GM18867 (cell line): ENCODE measurements at regions not wholly inside any gene's neighbourhood (a gene's known extent, or its start where the extent isn't known, plus 50 kb on each side); places are given as distances from the start of the nearest gene placed in this dataset.
A peak's percentile ranks its signal among the peaks of the same experiment; 100 is the strongest.

Source experiments
- ATAC-seq: cut with Tn5 transposase; IDR thresholded peaks from one replicate; pipeline ENCODE4 v1.9.1; 2021; ENCODE audit warnings: mild to moderate bottlenecking, moderate library complexity; ENCODE audit not compliant: unreplicated experiment

DNA sequence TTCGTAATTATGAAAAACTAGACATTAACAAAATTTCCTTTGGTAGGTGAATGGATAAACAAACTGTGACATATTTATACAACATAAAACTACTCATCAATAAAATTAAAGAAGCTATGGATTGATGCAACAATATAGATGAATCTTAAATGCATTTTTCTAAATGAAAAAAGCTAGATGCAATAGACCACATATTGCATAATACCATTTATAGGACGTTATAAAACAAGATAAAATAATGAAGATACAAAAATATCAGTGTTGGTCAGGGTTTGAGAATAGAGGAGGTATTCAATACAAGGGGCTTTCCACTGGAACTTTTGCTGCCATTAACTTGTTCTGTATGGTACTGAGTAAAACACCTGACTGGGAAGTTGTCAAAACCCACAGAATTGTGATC is 314.4 kb downstream of the GRB14 start:
- ATAC-seq, result no peak

DNA sequence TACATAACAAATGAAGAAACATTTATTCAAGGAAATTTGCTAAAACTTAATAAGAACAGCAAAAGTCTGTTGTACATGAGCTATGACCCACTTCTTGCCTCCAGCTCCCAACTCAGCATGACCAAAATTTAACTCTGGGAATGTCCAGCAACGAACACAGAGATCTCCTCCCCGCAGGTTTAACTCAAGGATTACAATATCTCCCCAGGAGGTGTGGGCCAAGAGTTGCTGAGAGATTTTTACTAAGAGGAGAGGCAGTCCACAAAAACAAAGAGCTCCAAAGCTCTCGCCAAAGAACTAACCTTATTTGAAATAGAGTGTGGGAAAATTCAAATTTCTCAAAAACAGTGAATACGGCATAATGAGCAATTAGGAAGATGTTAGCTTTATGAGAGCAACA is 318.5 kb downstream of the GRB14 start:
- ATAC-seq, result no peak

DNA sequence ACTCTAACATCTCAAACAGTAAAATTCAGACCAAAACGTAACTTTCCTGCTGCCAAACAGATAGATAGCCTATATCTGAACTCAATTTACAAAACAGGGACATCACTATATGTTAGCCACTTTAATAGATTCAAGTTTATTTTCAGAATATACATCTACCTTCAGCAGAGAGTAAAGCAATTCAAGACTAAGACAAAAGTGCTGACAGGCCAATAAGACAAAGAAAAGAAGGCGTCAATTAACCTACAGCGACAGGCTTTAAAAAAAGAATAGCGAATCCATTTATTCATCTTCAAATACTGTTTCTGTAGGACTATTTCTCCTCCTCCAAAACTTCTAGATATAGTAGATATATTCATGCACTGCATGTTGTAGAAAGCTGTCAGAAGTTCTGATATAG is 333.0 kb downstream of the GRB14 start:
- ATAC-seq, result no peak

DNA sequence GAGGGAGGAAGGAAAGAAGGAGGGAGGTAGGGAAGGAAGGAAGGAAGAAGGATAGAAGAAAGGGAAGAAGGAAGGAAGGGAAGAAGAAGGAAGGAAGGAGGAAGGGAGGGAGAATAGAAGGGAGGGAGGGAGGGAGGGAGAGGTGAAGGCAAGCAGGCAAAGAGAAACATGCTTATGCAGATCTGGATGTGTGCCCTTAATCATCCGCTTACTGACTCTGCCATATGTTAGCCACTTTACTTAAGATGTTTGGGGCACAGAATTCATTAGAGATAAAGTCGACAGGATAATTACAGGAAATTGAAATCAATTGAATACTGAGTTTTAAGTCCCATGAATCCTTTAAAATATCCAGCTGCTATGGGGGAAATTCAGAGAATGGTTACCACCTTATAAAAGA is 334.2 kb downstream of the GRB14 start:
- ATAC-seq, result no peak

DNA sequence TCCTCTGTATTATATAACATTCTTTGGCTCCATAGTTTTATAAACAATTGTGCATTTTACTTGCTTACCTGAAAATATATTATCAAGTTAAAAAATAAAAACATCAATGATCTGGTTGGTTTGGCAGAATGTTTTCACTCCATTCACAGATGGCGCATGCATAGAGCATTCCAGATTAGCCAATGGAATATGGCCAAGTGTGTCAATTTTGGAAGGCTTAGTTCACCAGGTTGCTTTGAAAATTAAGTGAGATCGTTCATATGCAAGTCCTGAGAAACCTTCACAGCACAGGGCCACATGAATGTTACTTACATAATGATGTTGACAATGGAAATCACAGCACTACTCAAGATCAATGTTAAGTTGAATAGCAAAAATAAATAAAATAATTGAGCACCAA is 335.7 kb downstream of the GRB14 start:
- ATAC-seq, result no peak

DNA sequence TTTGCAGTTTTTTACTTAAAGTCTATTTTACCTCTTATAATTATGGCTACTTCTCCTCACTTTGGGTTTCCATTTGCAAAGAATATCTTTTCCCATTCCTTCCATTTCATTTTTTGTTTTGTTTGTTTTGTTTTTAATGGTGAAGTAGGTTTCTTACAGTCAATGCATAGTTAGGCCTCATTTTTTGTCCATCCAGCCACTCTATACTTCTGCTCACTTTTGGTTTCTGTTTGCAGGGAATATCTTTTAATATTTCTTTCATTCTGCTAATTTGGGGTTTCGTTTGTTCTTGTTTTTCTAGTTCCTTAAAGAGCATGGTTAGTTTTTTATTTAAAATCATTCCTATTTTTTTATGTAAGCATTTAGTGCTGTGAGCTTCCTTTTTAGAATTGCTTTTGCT is 339.4 kb downstream of the GRB14 start:
- ATAC-seq, result peak; percentile 57

DNA sequence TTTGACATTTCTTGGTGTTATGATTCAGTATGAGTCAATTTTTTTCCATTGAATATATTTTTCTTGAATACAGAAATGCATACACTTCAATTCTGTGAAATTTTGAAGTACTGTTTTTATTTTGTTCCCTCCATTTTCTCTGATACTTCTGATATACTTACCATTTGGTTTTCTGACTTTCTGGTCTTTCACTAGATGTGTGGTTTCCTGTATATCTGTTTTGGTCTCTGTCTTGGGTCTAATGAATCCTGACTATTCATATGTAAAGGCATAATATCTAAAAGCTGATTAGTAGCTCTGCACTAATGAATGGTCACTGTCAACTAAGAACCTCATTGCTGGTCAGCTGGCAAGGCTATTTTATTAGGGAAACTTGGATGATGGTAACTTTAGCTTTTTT is 345.6 kb downstream of the GRB14 start:
- no peak for ATAC-seq

DNA sequence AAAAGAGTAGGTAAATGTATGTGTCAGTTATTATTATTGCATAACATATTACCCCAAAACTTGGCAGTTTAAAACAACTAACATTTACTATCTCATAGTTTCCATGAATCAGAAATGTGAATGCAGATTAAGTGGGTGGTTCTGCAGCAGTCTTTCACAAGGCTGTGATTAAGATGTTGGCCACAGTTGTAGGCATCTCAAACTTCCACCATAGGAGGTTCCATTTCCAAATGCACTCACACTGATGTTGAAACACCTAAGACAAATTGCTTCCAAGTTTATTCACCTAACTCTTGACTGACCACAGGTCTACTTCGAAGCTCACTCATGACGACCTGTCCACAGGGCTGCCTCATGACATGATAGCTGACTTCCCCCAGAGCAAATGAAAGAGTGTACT is 360.8 kb downstream of the GRB14 start:
- no peak for ATAC-seq

DNA sequence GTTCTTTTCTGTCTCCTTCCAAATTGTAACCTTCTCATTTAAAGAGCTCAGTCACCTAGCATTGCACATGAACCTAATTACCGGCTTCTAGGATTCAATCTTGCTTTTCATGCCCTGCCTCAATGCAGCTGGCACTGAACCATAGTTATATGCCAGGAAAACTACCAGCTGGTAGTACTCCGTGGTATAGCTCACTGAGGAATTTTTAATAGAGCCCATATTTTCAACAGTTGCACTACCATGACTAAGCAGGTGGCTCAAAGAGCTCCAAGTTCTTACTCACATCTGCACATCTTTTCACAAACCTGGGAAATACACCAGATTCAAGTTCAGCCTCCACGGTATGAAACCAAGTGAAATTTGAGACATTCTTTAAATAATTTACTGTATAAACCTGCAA is 363.5 kb downstream of the GRB14 start:
- no peak for ATAC-seq

DNA sequence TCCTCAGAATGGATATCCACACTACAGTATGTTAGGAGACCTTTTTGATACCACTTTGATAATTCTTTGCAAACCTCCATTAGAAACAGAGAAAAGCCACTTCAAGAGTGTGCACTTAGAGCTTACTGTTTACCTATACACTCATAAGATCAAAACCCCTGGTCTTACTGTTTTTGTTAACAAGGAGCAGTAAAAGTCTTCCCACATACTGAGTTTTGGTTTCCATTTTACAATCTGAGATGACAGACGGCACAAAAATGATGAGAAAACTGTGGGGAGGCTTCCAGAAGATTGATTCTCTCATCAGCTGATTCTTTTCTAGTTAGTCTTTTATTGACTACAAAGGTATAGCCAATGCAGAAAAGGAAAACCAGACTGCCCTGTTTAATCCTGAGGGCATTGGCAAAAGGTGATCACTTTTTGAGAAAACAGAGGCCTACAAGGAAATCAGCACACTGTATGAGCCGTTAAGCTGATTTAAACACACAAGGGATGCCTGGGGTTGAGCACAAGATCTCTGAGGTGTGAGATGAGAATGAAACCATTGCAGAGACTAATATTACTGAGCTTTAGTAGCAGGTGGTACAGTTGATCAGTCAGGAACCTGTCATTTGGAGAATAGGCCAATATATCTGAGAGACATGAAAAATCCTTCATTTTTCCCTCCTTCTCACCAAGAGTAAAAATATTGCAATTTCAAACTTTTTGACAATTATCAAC is 368.6 kb downstream of the GRB14 start:
- peak; percentile 98 for ATAC-seq

DNA sequence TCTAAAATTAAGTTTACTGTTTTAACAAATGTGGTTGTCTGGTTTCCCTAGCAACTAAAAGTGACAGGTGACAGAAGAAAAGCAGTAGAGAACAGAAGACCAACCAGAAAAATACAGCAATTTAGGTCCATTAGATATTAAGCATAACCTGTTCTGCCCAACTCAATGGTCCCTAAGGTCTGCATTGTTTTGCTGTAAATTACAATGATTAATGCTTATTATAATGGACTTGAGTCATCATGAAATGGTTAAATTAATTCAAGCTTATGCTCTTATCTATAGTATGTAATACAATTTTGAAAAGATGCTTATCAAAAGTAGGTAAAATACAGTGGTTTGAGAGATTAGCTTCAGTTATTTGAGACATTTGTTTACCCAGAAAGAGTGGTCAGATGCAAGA is 378.0 kb downstream of the GRB14 start:
- ATAC-seq, result no peak

DNA sequence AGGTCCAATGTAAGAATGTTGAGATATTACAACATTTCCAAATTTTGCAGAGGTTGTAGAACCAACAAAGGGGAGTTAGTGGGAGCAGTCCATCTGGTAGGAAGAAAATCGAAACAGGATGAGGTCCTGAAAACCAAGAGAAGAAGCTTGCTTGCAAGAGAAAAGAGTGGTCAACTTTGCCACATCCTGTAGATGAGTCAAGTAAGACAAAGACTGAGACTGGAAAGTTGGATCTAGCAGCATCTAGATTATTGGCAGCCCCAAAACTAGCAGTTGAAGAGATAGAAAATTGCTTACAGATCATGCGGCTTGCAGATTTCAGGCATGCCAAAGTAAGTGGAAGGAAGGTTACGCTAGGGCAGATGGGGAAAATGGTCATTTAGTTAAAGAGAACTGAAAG is 378.9 kb downstream of the GRB14 start:
- no peak for ATAC-seq

DNA sequence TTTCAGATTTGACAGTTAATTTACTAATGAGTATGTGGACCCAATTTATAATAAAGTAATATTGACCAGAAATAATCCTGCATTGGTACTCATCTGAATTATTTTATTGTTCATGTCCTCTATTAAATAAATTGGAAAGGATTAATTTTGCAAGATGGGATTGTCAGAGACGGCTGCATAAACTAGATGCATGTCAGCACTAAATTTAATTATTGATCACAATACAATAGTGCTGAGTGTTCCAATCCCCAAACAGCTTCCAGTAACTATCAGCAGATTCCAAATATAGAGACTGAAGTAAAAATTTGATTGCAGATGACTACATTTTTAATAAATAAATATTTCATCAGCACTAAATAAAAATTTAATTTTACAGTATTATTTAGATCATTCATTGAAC is 387.2 kb downstream of the GRB14 start:
- no peak for ATAC-seq

DNA sequence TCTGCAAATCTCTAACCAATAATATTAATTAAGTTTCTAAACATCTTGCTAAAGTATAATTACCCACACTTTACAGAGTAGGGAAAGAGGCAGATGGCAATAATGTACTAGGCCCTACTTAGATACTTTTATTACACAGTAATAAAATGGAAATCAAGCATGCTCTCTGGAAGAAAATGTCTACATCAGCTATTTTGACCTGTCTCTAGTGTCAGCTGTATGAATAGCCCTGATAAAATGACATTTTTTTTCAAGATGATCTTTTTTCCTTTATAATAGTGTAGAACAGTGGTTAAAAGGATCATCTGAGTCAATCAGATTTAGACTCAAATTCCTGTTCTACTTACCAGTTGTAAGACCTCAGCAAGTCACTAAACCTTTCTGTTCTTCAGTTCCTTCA is 397.3 kb downstream of the GRB14 start:
- no peak for ATAC-seq

DNA sequence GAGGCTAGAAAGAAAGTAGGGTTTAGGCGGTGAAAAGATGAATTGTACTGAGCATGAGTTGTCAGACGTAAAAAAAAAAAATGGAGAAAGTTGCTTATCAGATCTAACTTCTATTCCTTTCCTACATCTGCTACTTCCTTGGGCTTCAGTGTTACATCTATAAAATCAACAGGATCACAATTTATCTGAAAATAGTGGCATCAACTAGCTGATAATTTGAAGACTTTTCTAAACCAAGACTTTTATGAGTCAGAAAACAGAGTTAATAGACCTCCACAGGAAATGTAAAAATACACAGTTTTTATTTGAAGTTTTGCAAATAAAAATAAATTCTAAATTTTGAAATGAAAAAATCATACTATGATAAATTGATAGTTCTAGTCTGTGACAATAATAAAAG is 399.8 kb downstream of the GRB14 start:
- ATAC-seq, result no peak

DNA sequence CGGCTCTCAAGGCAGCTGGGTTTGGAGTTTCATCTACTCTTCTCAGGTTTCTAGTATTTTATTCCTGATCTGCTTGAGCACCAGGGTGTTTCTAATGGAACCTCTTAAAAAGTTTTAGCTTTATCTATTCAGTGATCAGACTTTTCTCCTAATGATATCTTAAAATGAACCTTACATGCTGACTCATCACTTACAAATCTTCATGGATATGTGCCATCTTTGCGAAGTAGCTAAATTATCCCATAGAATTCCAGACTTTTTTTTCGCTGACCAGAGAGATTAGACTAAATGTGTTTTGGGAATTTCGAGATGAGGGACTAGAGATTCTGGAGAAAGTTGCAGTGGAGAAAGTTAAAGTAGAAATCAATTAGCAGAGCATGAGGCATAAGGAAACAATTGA is 401.0 kb downstream of the GRB14 start:
- ATAC-seq, result no peak

DNA sequence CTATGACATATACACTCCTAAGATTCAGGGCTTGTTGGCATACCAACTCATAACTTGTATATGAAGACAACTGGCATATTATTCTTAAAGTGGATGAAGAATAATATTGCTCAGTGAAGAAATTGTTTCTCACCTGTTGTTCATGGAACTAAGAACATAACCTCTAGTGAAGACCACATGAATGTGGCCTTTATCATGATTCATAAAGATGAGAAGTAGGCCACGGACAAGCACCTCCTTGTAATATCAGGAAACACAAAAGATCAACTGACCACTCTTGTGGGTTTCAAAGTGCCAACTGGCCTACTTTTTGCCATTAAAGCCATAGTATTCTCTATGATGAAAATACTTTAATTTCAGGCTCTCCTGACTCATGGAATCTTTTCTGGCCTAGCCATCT is 407.4 kb downstream of the GRB14 start:
- no peak for ATAC-seq

DNA sequence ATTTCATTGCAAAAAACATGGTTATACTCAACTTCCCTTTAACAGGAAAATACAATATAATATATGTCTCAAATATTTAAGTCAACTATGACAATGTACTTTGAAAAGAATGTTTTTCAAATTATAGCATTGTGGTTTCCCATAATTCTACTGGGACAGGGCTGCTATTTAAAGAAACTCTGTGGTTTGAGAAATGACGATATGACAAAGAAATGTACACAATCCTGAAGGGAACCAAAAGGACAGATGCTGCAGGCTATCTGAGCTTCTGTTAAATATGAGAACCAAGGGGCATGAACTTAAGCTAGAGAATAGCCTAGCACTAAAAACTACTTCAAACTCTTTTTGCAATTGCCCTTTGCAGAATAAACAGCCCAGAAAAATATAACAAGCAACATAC is 415.9 kb downstream of the GRB14 start:
- ATAC-seq, result no peak

DNA sequence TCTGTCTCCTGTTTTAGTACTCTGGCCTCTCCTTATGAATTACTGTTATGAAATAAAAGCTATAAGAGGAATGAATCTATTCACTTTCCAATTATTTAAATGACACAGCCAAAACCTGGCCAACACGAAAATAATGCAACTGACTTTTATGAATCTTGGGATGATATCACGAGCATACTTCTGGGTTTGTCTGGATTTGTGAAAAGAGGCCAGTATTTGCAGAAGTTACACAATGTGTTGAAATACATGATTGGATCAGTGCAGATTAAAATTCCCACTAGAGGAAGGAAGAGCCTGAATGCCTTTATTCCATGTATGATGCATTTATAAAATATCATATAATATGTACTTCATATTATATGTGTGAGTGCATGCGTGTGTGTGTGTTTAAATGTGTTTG is 418.2 kb downstream of the GRB14 start:
- ATAC-seq, result no peak

DNA sequence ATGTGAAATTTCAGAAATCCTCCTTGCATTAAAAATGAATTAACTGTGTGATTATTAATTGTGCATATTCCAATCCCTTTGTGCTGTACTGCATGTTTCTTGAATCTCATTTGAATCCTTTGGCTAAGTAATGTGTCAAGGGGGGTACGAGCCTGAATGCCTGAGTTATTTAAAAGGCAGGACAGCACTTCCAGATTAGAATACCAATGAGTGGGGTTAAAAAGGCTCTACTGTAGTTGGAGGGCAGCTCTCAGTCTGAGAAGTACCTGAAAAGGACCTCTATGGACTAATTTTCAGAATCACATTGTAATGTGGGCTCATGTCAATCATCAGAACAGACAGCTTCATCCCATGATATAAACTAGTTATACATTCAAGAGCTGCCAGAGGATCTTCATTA is 423.0 kb downstream of the GRB14 start:
- no peak for ATAC-seq

DNA sequence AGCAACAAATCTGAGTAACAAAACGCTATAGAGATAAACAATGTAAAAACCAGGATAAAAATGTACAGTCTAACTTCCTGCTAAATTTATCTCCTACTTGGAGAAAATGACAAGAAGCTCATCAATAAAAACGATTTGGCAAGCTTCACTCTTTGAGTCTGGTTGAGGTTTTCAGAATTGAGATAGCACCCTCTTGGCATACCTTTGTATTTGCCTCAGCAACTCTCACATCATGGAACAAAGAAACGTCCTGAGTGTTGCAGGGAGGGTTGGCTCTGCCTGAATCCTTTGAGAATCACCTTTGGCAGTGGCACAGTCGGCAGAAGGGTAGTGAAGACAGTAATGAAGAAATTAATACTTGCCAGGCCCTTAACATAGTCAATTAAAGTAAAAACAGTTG is 430.6 kb downstream of the GRB14 start:
- ATAC-seq, result no peak

DNA sequence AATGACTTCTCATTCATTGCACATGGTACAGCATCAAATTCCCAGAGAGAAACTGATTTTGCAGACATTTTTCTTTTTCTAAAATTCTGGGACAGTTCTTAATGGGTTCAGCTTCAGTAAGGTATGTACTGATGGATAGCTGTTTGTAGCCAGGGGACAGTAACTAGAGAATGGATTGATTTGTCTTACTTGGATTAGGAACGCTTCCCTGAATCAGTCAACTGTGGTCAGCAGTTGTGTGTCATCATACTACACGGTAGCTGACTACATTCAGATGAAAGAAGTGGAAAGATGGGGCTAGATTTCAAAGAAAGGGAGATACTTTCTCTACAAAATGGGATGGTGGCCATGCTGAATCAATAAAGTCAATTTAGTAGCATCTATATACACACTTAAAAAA is 431.4 kb downstream of the GRB14 start:
- ATAC-seq, result no peak

DNA sequence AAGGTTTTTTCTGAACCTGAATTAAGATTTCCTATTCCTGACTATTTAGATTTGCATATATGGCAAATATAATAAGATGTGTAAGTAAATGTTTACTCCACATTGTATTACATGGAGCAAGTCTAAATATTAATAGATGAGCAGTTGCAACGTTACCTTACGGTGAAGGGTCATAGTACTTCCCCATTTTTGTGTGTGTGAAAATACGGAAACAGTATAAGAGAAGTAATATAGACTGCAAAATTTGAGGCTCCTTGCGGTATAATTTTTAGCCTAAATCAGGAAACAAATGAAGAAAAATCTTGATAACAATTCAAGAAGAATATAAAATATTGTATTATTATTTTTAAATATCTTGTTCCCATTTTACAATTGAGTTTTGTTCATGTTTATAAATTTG is 434.2 kb downstream of the GRB14 start:
- no peak for ATAC-seq

DNA sequence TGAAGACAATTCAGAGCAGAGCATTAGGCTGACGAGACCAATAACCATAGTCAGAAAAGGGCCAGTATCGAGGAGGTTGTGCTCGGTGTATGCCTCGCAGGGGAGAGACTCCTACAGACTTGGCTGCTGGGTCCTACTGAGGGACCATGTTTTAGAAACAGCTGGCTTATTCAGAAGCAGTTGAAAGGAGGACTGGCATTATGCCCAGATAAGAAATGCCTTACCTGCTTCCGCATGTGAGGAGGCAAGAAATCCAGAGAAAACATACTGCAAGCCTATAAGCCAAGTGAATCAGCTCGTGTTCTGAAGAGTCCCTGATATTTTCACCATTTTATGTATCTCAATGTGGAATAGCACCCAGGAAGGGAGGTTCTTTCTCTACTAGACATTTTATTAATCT is 434.7 kb downstream of the GRB14 start:
- ATAC-seq, result no peak
